ENCODE measurements at regions not wholly inside any gene's neighbourhood (a gene's known extent, or its start where the extent isn't known, plus 50 kb on each side); places are given as distances from the start of the nearest gene placed in this dataset.
"Not testable (repeated sequence)": the region's sequence is repeated elsewhere in the genome, so short reads cannot be mapped to it uniquely, and the experiment has no call there.

GRCh38 chr4:189656641-189657040, 284.0 kb upstream of the FRG1 start:
- no peak for DNase-seq (ENCODE audit: low read depth, low spot score)

GRCh38 chr4:189658259-189658658, 282.4 kb upstream of the FRG1 start:
- DNase-seq (ENCODE audit: low read depth, low spot score) = not testable (repeated sequence)

DNA sequence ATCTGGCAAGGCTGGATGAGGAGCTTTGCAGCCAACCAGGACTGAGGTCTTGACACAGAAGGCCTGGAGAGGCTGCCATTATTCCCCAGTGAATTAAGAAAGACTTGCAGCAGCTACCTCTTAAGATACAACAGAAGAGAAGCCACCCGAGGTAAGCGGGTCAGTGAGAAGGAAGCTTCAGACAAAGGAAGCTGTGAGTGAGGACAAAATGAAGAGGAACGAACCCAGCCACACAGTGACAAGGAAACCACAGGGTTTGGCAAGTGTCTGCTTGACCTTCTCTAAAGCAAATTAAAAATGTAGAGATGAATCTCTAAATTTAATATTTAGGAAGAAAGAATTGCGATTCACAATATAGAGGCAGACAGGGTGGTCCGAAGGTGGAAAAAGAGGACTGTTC, 281.8 kb upstream of the FRG1 start:
- DNase-seq (ENCODE audit: low read depth, low spot score) = not testable (repeated sequence)

GRCh38 chr4:189659287-189659686, 281.4 kb upstream of the FRG1 start:
- DNase-seq (ENCODE audit: low read depth, low spot score) = no peak

DNA sequence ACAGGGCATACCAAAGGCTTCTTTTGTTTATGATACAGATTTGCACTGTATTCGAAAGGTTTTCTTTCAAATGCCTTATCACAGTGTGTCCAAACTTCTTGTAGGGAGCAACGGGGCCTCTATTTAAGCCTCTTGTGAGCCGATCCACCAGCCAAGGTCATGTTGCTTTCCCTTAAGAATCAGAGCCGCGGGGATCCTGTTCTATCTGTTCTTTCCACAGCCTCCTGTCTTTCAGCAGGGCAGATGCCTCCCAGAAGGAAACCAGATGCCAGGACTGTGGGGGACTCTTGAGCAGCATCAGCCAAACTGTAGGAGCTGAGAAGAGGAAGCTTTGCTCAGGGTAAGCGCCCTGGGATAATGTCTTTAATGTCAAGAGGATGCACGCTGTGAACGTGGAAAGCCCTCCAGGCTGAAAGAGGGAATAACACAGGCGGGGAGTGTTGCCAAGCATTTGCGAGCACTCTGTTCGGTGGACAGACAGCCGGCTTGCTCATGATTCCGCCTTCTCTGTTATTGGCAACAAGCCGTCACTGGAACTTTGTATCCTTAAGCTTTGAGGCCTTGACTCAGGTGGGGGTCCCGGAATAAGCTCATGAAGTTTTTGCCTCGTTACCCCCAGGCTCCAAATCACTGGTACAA, 279.8 kb upstream of the FRG1 start:
- DNase-seq (ENCODE audit: low read depth, low spot score) = no peak

- no peak for DNase-seq (ENCODE audit: low read depth, low spot score)
These were observed 275.9 kb upstream of the FRG1 start for GRCh38 chr4:189664693-189665250.

- peak; percentile 43 for DNase-seq (ENCODE audit: low read depth, low spot score)
These were observed 274.9 kb upstream of the FRG1 start for GRCh38 chr4:189665712-189666305.

DNA sequence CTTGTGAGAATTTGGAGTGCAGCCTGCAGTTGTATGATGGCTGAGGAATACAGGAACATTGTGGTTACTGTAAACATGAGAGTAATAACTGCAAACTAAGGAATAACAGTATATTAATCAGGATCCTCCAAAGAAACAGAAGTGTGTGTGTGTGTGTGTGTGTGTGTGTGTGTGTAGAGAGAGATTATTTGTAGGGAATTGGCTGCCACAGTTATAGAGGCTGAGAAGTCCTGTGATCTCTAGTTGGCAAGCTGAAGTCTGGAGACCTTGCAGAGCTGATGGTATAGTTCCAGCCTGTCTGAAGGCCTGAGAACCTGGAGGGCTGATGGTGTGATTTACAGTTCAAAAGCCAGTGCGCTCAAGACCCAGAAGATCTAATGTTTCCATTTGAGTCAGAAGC, 273.3 kb upstream of the FRG1 start:
- not testable (repeated sequence) for DNase-seq (ENCODE audit: low read depth, low spot score)

DNA sequence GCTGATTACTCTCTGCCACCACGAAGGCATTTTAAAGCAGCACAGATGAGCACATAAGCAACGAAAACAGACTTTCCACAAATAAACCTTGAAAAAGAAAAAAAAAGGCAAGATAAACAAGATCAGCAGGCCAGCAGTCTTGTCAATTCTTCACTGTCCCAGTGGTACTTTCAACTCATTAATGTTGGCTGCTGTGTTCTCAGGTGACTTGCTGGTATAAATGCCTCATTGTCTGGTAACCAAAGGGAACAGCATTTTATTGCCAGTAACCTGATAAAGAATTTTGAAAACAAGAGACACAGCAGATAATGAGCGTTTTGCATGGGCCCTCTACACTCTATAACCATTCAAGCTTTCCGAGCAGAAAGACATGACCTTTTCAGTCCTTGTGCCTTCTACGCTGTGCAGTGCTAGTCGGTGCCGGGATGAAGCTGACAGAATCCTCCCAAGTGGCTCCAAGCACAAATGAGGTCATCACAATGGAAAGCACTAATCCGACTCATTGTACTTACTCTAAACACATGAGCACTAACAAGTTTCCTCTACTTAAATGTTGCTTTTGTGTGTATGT, 242.9 kb upstream of the FRG1 start:
- not testable (repeated sequence) for DNase-seq (ENCODE audit: low read depth, low spot score)

DNA sequence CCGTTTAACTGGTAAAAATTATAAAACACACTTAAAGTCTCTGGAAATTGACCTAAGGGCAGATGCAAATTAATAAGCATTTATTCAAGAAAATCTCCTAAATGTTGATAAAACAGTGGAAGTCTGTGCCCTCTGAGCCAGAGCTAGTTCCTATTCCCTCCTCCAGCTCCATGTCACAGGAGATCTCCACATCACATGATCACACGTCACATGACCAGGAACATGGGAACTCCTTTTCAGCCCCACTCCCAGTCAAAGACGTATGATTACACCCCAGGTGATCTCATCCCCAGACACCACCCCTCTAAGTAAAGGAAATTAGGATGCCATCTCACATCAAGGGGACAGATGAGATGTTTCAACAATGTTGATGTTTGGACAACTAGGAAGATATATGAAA, 237.7 kb upstream of the FRG1 start:
- not testable (repeated sequence) for DNase-seq (ENCODE audit: low read depth, low spot score)

GRCh38 chr4:189706821-189707220, 233.9 kb upstream of the FRG1 start:
- not testable (repeated sequence) for DNase-seq (ENCODE audit: low read depth, low spot score)

DNA sequence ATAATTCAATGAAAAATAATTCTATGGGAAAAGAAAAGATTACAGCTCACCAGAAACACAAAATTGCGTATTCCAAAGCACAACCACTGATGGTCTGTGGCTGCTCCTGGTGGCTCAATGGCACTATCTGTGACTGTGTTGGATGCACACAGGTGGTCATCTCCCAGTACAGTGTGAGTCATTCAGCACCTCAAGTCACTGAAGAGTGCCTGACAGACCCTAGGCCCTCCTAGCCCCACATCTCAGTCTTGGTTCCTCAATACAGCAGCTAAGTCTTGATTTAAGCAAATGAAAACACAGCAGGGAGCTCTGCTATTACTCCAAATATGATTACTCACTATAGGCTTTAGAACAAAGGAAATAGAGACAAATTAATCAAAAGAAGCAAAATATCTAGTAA, 233.4 kb upstream of the FRG1 start:
- DNase-seq (ENCODE audit: low read depth, low spot score) = not testable (repeated sequence)

DNA sequence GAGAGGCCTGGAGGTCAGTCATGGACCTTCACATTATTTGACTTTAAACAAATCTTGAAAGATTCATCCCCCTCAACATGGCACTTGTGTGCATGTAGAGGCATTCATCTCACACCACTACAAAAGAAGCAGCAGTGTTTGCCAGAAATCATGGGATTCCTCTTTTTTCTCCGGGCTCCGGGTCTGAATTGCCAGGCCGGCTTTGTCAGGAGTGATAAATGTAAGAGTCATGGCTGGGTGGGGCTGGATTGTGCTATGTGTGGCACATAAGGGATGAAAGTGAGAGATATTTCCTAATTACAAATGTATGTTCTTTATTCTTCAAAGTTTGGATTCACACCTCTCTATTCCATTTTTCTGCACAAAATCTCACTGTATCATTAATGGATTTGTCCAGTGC, 228.7 kb upstream of the FRG1 start:
- not testable (repeated sequence) for DNase-seq (ENCODE audit: low read depth, low spot score)

DNA sequence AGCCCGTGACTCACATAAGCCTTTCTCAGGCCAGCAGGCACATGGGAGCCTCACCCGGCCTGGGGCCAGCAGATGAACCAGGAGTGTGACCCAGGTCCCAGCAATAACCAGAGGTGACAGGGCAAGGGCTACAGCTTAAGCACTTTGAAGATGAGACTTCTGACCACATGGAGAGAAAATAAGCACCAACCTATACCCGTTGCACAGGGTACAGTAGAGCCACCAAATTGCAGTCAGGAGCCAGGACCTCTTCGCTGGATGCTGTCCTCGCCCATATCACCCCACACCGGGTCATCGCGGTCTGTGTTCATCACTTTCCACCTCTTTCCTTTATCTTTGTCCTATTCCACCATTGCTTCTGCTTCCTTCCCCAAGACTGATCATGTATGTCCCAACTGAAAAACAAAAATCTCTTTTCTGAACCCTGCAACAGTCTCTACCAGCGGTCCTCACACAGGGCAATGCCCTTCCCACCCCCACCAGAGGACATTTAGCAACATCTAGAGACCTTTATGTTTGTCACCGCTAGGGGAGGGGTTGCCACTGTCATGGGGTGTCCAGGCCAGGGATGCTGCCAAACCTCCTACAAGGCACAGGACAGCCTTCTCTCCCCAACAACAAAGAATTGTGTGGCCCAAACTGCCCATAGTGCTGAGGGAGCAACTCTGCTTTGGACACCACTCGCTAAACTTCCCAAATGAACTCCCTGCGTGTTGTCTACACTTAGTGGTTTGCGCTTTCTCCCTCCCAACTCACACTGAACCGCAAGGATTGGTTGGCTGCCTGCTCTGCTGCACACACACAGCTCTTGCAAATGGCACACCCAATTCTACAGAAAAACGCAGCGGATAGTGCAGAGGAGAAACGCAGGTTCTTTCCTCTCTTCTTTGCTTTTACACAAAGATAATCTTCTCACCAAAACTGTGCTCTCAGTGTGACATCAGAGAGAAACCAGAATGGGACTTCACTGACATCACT, 219.4 kb upstream of the FRG1 start:
- not testable (repeated sequence) for DNase-seq (ENCODE audit: low read depth, low spot score)

DNA sequence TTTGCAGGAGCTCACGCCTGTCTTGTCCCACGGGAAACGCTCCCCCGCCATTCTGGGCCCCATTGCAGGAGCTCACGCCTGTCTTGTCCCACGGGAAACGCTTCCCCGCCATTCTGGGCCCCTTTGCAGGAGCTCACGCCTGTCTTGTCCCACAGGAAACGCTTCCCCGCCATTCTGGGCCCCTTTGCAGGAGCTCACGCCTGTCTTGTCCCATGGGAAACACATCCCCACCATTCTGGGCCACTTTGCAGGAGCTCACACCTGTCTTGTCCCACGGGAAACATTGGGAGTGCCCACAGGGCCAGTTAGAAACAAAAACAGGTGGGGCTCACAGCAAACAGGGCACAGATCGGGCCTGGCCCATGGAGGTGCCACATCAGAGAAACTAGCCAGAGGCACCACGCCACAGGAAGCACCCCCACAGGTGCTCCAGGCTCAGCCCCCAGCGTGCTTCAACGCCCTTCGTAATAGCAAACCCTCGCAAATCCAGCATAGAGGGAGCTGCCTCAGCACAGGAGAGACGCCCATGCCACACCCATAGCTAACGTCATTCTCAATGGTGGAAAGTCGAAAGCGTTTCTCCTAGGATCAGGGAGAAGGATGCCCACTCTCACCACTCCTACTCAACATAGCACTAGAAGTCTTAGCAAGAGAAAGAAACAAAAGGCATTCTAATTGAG, 218.2 kb upstream of the FRG1 start:
- not testable (repeated sequence) for DNase-seq (ENCODE audit: low read depth, low spot score)

- DNase-seq (ENCODE audit: low read depth, low spot score) = not testable (repeated sequence)
These were observed 212.6 kb upstream of the FRG1 start for GRCh38 chr4:189727982-189728638.

GRCh38 chr4:189731989-189732388, 208.7 kb upstream of the FRG1 start:
- not testable (repeated sequence) for DNase-seq (ENCODE audit: low read depth, low spot score)

DNA sequence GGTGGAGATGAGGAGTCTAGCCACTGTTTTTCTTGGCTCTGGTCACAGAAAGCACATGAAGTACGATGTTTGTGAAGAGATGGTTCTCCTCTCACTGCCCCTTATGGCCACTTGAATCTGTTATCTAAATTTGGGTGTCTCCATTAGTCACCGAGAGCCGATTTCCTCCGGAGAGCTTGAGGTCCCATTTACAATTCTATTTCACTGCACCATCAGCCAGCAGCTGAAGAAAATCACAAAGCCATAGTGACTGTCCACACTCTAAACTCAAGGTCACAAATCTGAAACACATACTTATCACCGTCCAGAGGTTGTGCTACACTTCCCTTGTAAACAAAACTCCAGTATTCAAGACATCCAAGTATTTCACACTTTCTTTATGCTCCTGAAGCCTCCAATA, 207.2 kb upstream of the FRG1 start:
- not testable (repeated sequence) for DNase-seq (ENCODE audit: low read depth, low spot score)

DNA sequence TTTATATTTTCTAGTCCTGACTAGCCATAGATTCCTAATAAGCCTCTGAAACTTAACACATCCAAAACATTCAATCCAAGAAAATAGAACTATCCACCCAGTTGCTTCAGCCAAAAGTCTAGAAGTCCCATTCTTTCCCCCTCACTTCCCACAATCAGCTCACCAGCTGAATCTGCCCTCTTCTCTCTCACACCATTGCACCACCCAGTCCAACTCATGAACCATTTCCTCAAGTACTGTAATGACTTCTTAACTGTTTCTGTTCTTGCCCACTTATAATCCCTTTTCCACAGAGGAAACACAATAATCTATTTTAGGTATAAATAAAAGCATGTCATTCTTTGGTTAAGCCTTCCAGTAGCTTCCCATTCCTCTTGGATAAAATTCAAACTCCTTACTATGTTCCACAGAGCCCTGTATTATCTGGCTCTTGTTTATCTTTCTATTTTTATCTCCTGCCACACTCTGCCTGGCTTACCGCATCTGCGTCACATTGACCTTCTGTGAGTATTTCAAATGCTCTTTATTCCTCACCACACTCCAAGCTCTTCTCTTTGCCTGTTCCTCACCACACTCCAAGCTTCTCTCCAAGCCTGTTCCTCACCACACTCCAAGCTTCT, 205.9 kb upstream of the FRG1 start:
- not testable (repeated sequence) for DNase-seq (ENCODE audit: low read depth, low spot score)

GRCh38 chr4:189736656-189737055, 204.0 kb upstream of the FRG1 start:
- not testable (repeated sequence) for DNase-seq (ENCODE audit: low read depth, low spot score)

All from ELF-1 (cell line).